CD4-positive, alpha-beta T cell treated with Interleukin-1 beta for 1 hour (primary cell): ENCODE measurements at regions not wholly inside any gene's neighbourhood (a gene's known extent, or its start where the extent isn't known, plus 50 kb on each side); places are given as distances from the start of the nearest gene placed in this dataset.
"Not testable (repeated sequence)": the region's sequence is repeated elsewhere in the genome, so short reads cannot be mapped to it uniquely, and the experiment has no call there.

Experiments used
- DNase-seq, 2 donors: peaks; one replicate each; pipeline ENCODE4 v3.0.0-alpha.2; 2020 to 2022

DNA sequence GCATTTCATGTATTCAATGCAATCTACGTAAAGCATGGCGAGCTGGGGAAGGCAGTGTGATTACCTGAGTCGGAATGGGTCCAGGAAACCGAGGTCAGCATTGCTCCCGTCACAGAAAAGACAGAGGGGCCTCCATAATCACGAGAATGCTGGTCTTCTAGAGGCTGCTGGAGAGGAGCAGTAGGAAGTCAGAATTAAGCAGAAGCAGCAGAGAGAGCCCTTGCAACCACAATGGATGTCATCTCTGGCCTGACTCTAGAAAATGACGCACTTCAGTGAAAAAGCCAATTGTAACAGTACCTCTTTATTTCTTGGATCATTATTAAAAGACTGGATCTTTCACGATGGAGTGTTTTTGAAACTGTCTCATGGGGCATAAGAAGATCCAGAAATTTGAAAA, 69.5 kb upstream of the FOXN3 start:
- peak in 1 of 2 donors; percentile 22 for DNase-seq

DNA sequence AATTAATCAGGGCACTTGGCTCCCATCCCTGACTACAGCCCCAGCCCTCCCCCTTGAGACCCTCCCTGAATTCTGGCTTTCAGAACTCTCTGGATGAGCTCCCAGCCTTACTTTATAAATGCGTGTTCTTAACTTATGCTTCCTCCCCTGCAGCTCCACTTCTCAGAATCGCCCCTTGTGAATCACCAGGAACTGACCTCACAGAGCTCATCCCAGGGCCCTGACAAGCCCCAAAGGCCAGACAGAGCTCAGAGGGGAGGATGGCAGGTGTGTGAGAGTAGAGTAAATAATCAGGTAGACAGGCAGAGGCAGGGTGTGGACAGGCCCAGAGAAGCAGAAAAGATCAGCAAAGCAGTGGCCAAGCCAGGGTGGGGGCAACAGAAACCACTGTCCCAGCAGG, 68.2 kb upstream of the FOXN3 start:
- DNase-seq: peak in 1 of 2 donors; percentile 39

DNA sequence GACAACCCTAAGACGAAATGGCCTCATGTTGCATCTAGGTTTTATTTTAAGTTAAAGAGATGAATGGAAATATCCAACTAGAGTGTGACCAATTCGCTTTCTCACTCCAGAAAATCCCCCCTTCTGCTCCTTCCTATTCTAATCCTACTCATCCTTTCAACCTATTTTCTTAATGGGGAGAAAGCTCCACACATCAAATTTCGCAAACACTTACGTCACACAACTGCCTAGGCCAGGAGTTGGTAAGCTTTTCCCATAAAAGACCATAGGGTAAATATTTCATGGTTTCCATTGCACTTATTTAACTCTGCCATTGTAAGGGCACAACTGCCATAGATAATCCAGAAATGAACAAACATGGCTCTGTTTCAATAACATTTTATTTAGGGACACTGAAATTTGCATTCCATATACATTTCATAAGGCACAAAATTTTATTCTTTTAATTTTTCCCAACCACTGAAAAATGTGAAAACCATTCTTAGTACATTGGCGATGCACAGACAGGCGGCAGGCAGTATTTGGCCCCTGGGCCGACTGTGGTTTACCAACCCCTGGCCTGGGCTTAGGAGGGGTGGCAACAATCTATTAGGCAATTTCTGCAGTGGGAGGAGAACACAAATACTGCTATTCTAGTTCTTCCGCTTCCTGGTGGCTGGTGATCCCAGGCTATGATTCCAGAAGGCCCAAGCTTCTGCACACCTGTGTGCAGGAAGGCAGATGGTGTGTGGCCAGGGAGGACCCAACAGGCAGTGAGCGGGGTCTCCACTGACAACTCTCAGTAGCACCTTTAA, 67.2 kb upstream of the FOXN3 start:
- DNase-seq: peak in 1 of 2 donors; percentile 20

DNA sequence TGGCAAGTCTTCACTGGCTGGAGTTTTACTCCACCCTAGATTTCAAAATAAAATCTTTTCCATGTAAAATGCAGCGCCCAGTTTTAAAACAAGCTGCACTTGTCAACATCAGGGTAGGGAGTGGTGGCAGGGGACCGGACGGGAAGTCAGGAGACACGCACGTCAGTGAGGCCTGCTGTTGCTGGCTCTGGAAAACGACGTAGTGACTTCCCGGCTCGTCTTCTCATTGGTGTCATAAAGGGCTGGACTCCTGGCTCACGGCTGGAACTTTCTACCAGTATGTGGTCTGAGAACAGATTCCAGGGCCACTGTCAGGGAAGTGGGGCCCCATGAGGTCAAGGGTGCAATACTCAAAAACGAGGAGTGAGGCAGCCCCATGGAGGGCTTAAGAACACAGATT, 64.2 kb upstream of the FOXN3 start:
- DNase-seq: no peak

DNA sequence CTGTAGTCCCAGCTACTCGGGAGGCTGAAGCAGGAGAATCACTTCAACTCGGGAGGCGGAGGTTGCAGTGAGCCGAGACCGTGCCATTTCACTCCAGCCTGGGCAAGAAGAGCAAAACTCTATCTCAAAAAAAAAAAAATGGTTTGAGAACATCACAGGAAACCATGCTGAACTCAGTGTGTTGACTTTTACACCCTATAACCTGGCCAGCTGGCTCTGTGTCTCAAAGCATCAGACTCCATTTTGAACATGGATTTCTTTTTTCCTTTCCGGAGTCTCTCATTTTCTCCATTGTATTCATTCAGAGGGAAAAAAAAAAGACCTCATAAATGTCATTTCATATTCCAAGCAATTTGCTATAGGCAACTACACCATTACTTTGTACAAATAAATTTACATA, 63.2 kb upstream of the FOXN3 start:
- no peak for DNase-seq

DNA sequence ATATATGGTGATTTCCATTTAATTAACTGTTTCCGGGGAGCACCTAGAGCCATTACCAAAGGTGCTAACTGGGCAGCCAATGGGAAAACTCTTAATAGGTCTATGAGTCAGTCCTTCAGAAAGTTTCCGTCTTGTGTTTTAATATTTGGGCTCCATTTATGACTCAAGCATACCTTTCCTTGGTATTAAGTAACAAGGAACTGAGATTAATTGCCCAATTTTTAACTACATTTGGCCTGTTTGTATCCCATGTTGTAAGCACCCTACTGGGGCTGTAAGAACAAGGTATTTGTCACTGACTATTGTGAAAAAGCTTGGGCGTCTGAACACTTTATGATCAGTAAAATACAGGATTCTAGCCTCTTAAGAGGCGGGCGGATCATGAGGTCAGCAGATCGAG, 62.8 kb upstream of the FOXN3 start:
- no peak for DNase-seq

DNA sequence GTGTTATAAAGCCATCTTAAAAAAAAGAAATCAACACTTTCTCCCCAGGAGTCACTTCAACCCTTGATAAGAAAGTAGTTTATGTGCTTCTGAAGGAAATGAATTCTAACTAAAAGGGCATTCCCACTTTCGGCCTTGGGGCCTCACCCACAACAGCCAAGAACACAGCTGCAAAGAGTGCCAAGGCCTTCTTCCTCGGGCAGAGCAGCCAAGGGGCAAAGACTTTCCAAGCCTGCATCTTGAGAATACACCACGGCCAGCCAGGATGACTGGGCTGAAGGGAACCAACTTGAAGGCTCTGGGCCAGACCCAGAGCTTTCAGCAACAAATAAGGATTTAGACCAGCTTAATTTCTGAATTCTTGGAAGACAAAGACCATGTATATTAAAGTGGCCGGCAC, 60.4 kb upstream of the FOXN3 start:
- no peak for DNase-seq

DNA sequence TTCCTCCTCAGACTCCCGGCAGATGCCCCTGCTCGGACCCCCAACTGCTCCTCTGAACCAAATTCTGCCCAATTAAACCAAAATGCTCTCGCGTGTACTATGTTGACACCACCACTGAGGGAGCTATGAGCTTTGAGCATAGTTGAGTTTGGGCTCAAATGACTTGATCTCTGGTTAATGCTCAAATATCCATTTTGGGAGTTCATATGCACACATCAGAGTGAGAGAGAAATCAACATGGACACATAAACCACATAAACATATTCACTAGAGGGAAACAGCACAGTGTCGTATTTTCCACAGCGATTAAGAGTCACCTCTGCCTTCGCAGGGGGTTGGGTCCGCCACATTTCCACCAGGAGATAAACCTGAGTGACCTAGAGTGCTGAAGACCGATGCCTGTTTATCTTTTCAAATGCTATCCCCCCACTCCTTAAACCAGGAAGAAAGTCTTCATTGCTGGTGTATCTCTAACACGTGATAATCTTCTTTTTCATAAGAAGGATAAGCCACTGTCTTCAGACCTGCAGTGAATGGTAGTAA, 59.4 kb upstream of the FOXN3 start:
- no peak for DNase-seq

DNA sequence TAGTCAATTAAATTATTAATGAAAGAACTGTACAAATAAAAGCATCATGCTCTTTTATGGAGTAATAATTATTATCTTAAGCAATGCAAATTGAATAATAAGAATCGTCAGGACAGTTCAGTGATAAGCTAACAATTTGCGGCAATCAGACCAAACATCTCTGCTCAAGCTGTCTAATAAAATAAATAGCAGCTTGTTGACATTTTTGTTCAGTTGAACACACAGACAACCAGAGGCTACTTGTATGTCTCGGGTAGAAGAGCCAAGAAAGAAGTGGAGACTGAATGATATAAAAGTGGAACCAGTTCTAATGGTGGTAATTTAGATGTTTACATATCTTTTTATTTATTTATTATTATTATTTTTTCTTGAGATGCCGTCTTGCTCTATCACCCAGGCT, 57.4 kb upstream of the FOXN3 start:
- DNase-seq: no peak

DNA sequence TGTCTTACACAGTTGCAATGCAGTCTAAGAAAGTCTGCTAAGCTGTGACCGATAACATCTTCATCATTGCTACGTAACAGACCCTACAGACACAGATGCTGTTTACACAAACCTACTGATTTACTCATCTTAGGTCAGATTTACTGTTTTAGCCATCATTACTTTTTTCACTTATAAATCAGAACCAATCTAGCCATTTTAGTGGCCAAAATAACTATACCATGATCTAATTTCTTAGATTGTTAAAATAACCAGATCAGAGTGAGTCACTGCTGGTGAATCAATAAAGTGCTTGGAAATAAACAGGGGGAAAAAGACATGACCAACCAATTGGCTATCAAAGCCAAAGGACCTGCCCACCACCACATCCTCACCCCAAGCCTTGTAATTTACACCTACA, 57.0 kb upstream of the FOXN3 start:
- no peak for DNase-seq

DNA sequence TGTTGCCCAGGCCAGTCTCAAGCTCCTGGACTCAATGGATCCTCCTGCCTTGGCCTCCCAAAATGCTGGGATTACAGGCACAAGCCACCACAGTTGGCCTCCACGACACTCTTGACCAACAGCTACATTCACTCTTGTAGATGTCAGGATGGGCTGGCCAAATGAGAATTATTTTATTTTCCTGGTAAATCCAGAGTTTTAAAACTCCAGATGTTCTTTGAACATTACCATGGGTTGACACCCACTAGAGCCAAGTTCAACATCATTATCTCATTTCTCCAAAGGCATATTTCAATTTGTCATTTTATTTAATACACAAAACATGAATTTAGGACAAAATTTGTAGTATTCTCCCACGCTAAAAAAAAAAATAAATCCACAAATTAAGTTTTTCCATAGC, 56.5 kb upstream of the FOXN3 start:
- DNase-seq: no peak

DNA sequence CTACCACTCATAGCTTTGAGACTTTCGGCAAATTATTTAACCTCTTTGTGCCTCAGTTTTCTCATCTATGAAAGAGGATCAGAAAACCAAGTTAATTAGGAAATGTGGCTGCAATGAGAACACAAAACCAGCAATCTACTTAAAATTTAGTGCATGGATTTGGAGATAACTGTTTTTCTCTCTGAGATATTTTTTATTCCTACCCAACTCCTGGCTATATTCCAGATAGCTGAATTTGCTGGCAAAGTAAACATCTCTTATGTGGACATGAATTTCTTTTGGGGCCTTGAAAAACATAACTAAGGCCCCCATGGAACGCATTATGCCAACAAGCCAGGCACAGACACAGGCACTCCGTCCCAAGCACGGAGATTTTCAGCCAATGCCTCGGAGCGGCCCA, 53.4 kb upstream of the FOXN3 start:
- no peak for DNase-seq

DNA sequence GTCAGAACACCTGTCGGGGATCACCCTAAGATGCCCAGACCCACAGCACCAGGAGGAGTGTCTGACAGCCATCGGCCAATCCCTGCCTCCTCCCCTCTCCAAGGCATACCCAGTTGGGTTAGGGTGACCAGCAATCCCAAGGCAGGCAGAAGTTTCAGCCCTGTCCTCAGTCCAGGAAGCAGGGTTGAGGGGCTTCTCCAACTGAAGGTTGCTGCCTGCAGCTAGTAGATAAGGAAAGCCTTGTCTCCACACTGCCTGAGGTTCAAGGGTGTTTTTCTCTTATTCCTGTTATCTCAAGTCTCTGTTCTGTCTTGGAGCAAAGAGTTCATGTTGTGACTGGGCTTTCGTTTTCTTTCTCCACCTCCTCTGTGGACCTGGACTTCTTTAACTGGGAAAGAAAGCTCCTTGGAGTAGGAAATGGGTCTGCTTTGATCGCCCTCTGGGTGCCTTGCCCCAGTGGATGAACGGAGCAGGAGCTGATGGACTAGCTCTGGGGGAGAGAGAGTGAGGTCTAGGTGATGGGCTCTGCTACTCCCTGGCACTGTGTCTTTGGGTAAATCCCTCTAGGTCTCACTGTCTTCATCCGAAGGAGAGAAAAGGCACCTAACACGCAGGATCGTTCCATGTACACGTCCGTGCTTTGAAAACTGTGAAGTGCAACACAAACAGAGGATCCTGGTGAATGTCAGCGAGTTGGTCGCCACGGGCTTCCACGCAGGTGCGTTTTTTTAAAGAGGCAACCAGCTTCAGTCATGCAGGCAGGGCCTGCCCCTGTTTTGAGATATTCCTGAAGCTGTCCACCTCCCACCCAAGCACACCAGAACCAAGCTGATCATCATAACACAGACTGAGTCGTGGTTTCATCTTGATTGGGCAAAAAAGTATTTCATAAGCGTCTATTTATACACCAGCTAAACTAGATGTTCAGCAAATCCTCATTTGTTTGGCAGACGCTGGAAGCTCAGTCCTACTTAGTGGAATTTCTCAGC, 52.5 kb upstream of the FOXN3 start:
- no peak for DNase-seq

DNA sequence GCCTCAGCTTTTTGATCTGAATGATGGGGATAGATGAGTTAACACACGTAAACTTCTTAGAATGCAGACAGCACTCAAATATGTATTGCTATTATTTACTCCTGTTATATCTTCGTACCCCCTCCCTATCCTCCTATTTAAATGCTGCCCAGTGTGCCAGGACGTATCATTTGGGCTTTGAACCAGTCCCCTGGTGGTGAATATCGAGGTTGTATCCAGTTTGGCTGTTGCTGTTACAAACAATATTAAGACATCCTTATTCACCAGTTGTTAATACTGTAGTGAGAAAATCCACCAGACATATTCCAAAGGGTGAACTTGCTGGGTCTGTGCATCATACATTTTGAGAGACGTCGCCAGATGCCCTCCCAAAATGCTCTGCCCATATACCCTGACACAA, 51.5 kb upstream of the FOXN3 start:
- no peak for DNase-seq

DNA sequence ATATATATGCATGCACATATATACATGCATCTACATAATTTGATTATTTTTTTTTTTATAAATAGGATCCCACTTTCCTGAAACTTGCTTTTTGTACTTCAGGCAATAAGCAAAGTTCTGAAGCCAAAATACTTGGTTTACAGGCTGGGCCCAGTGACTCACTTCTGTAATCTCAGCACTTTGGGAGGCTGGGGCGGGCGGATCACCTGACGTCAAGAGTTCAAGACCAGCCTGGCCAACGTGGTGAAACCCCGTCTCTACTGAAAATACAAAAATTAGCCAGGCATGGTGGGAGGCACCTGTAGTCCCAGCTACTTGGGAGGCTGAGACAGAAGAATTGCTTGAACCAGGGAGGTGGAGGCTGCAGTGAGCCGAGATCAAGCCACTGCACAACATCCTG, 51.0 kb upstream of the FOXN3 start:
- DNase-seq: not testable (repeated sequence)

DNA sequence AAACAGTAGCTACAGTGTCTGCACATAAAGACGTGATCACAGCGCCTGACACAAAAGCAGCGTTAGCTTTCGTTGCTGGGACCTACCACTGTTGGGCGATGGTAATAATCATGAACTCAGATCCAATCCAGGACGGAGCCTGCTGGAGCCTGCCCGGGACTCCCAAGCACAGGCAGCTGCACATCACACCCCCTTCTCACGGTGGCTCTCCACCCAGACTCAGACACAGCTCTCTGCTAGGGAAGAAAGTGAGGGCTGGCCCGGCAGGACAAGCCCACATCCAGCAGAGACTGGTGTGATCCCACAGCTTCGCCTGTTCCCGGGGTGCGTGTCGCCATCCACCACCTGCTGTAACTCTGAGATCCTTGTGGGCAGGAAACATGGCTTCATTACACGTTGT, 49.9 kb upstream of the FOXN3 start:
- DNase-seq: no peak
